ENCODE measurements at regions not wholly inside any gene's neighbourhood (a gene's known extent, or its start where the extent isn't known, plus 50 kb on each side); places are given as distances from the start of the nearest gene placed in this dataset.

DNA sequence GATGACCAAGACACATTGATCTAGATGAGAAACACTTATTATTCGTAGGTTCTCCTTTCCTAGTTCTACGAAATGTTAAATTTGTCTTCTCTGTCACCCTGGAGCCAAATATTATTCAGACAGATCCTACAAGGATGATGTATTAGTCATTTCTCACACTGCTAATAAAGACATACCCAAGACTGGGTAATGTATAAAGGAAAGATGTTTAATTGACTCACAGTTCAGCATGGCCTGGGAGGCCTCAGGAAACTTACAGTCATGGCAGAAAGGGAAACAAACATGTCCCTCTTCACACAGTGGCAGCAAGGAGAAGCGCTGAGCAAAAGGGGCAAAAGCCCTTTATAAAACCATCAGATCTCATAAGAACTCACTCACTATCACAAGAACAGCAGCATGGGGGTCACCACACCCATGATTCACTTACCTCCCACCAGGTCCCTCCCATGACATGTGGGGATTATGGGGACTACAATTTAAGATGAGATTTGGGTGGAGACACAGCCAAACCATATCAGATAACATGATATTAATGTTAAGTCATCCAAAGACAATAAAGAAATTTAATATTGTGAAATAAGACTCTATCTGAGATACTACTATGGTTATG lies 1248.8 kb upstream of the SLC10A2 start:
- DNase-seq (ENCODE audit: low spot score), result no peak

DNA sequence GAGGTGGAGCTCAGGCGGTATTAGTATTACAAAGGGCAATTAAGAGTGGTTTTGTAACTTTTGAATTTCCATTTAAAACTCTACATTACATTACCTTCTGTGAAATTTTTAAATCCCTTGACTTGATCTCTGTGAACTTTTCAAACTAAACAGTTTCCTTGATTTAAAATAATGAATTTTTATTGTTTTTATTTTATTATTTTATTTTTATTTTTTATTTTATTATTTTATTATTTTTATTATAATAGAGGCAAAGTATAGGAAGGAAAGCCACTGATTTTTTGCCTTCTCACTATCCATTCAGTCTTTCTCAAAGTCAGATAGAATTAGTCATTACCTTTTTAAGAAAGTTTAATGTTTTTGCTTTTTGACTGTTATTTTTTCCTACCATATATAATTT lies 1248.1 kb upstream of the SLC10A2 start:
- no peak for DNase-seq (ENCODE audit: low spot score)

DNA sequence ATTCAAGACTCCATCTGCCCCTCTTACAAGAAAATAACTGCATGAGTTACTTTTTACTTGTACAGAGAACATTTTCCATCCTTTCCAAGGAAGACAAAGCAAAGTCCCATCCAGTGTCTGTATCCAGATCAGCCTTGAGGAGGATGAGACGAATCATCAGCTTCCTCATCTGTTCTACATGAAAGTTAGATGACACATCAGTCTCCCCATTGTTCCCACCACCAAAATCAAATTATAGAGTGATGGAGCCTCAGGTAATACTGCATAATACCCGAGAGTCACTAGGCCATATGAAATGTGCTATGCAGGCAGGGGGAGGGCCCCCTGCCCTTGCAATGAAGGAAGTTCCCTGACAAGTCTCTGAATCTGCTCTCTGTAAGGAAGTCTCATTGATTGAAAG lies 1244.6 kb upstream of the SLC10A2 start:
- DNase-seq (ENCODE audit: low spot score), result no peak

DNA sequence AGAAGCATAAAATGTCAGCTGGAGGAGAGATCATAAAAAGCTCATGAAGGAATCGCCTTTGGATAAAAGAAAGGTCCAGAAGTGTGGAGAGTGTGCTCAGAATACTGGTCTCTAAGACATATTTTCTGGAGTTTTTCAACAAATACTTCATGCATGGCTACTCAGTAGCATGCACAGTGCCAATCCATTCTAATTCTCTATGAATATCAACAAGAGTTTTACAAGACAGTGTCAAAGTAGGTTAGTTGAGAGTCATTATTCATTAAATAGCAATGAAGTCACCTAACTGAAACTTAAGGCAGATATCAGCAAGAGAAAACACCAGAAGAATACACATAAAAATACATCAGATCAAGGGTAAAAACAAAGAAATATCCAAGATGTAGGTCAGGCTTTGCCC lies 1243.2 kb upstream of the SLC10A2 start:
- no peak for DNase-seq (ENCODE audit: low spot score)

DNA sequence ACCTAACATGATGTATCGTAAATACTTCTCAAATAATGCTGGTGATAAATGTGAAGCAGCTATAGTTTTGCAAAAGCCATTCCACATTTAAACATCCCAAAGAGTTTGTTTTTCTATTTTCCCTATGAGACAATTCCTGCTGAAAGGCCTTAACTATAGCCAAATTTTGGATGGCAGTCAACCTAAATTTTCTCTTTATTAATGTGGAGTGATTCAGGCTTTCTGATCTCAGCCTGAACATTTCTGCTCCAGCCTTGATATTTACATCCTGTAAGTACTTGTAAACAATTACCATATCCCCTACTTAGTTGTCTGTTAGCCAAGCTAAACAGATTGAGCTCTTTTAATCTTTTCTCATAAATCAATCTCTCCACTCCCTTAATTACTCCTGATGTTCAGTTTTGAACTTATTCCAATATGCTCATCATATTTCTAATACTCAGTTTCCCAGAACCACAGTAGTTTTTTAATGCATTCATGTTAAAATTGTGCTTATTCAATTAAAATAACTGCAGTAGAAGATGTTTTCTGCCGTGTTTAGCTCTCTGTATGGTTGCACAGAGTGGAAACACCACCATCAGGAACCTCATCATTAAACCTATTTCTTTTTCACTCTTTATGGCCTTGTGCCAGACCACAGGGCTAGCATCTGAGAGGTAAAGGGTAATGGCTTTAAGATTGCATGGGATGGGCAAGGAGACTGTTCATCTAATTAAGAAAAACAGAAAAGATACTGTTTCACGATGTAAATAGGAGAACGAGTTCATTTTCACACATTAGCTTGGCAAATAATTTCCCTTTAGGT lies 1235.2 kb upstream of the SLC10A2 start:
- no peak for DNase-seq (ENCODE audit: low spot score)

DNA sequence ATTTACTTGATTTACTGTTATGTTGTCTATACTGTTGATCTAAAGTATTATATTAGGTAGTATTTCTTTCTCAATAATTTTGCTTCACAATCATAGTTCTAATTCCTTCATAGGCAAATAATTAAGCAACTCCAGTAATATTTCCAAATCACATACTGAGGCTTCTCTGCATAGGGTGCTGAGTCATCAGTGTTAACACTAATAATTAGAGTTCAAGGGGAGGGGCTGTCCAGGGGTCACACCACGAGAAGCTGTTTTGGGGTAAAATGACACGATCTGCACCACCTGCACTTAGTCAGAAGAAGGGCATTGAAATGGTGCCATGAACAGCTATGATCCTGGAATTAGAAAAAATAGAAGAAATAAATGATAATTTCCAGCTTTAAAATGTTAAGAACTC lies 1230.9 kb upstream of the SLC10A2 start:
- no peak for DNase-seq (ENCODE audit: low spot score)

DNA sequence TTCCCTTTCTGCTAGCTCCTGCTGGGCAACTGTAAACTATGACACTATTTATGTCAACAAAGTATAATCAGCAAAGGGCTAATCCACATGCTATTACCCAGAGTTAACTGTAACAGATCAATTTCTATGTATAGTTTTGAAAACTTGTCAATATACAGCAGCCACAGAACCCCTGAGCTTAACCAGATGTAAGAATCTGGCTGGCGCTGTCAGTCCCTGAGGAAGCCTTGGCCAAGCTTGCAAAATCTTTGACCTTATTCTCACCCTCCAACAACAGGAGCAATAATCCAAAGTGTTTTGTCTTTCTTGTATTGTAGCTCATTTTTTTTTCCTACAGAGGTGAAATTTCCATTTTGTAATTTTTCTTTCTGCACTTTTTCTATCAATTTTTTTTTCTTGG lies 1230.1 kb upstream of the SLC10A2 start:
- DNase-seq (ENCODE audit: low spot score), result no peak

DNA sequence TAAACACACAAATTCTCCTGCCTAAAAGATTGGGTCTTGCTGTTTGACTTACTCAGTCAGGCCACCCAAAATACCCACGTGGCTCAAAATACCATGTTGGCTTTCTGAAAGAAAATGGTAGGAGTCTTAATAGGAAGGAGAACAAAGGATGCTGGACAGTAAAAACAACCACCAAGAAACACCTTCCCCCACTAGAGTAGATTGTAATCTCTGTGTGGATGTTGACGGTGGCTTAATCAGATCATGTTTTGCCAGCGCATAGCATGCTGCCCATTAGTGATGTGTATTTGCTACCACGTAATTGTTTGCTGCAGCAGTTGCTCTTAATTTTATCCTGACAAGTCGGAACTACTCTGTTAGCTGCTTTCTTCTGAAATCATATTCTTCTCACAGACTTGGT lies 1229.3 kb upstream of the SLC10A2 start:
- no peak for DNase-seq (ENCODE audit: low spot score)

DNA sequence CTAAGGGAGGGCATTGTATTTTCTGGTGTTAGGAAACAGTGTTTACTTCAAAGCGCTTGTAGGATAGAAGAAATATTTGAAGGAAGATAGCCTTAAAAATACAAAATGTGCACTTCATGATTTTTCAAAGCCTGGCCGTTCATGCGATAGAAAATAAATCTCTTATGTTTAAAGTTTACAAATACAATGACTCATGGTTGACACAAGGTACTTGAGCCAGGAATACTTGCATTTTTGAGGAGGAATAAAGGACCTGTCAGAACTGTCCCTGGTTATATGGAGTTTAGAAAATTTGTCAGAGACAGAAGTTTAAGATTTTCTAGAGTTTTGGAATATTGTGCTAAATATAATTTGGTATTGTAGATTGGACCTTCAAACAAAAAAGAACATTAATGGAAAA lies 1223.2 kb upstream of the SLC10A2 start:
- no peak for DNase-seq (ENCODE audit: low spot score)

DNA sequence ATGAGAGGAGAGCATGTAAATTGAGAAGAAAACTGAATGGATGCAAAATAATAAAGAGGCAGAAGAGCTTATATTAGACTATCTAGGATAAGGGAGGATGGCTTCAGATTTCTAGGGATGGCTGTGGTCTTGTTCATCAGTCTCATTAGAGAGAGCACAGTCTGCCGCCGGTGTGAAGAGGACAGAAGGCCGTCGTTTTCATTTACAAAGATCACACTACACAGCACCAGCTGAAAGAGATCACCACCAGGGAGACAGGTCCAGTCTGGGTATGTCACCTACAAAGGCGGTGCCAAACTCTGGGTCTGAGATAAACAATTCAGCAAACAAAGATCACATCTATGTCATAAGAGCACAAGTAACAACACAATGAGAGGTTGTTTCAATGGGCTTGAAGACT lies 1222.3 kb upstream of the SLC10A2 start:
- no peak for DNase-seq (ENCODE audit: low spot score)

DNA sequence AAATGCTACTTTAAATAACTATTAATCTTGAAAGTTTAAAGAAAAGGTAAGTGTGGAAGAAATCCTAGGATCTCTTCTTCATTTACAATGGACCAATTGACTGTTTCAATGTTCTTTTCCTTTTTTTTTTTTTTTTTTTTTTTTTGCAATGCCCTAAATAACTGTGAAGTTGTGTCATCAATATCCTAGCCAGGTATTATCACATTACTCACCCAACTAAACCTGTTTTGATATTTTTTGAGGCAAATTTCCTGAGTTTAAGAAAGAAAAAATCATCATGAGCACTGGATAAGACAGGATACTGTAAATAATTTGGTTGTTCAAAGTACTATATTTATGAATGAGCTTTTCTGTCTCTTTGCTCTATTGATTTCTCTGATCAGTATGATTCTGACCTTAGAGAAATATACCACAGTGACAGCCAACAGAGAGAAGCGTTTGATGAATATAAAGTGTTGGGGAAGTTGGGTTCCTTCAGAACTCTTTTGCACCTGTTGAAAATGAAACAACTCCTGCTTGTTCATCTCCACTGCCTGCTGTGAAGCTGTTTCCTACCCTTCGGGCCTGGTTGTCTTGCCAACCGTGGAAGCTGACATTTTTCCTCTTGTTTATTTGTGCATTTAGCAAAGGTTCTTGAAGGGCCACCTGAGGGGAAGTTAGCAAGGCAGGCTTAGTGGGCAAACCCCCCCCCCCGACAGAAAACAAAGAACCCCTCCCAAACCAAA lies 1220.5 kb upstream of the SLC10A2 start:
- DNase-seq (ENCODE audit: low spot score), result no peak

DNA sequence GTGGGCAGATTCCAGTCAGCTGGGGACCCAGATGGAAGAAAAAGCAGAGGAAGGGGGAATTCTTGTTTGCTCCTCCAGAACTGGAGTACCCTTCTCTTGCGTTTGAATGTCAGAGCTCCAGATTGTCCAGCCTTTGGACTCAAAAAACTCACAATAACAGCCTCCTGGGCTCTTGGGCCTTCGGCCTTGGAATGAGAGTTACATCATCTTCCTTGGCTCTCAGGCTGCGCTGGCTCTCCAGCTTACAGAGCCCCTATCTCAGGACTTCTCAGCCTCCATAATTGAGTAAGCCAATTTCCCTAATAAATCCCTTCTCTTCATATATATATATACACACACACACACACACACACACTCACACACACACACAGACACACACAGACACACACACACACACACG lies 1215.7 kb upstream of the SLC10A2 start:
- no peak for DNase-seq (ENCODE audit: low spot score)

DNA sequence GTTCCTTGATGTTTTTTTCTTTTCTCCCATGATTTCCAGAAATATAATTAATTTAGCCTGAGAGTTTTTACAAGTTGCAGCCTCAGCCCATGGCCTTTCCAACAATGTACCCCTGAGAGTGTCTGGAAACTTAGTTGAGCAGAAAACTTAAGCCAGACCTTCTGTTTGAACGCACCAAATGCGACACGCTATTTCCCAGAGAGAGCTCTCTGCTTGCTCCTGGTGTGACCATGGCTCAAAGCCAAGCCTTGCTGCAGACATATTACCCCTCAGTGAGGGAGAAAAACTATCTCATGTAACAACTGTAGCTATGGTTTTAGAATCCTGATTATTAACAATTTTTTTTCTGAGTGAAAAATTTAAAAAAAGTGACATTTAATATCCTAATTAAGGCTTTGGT lies 1204.5 kb upstream of the SLC10A2 start:
- no peak for DNase-seq (ENCODE audit: low spot score)

DNA sequence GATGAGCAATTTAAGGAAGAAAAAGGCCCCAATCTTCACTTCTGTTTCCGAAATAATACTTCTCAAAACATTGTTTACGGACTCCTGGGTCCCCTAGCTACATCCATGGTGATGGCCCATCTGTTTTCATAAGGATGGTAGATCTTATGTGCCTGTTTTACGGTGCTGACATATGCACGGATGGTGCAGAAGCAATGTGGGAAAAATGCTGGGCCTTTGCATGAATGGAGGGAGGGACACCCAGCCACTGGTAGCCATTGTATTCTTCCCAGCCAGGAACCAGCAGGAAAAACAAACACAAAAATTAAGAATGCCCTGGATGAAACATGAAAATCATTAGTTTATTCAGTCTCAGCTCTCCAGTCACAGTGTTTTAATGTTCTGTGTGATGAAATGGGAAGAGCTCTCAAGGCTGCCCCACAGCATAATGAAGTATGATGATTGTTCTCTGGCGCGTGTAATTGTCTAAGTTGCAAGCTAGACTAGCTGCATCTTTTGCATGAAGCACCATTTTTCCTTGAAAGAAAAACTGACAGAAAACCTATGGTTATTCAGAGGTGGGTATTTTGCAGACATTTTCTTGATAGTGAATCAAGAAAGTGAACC lies 1201.1 kb upstream of the SLC10A2 start:
- DNase-seq (ENCODE audit: low spot score), result no peak

DNA sequence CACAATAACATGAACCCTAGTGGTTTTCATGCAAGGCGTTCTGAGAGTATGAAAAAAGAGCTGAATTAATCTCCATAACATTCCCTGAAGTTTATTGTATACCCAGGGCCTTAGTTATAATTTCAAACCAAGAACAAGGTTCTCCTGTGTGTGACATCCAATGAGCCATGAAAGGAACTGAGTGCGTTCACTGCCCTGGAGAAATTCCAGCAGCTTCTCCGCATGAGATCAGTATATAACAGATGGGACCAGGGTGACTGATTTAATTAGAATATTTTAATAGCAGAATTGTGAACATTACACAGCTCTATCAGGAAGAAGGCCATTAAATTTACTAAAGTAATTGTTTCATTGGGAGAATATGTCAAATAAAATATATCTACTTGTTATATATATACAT lies 1190.5 kb upstream of the SLC10A2 start:
- DNase-seq (ENCODE audit: low spot score), result no peak

DNA sequence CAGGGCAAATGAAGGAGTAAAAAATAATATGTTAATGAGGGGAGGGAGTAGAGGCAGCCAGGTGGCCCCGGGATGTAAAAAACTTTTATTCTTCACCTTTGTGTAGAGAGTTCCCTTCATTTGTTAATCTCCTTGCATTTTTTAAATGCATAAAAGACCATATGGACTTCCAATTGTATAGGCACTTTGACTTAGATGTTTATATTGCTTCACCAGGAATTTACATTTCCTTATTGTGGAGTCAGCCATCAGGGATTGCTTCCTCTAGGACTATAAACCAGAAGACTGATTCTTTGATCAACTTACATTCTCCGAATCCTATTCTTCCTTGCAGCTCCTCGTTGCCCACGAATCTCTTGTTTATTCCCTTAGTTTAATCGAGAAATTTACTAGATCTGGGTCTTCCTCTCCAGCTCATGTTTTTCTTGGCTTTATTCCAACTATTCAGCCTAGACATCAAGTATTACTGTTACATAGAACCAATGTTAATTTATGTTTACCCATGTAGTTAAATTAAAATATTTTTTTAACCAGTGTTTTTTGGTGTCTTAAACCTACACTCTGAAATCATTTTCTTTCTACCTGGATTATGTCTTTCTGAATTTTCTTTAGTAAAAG lies 1187.0 kb upstream of the SLC10A2 start:
- no peak for DNase-seq (ENCODE audit: low spot score)

DNA sequence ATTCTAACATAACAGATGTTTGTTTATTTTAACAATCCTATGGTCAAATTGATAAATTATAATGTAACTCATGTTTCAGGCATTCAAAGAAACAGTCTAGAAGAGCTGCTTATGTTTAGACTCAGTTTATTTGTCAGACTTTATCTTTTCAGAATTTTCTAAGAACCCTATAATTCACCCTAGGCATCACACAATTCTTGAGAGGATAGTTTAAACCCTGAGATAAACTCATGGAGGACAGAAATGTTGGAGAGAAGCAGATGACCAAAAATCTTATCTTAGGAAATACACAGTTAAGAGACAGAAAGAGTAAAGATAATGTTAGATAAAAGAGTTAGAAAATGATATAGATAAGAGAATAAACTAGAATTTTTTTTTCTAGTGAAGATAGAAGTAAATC lies 1185.7 kb upstream of the SLC10A2 start:
- DNase-seq (ENCODE audit: low spot score), result no peak

DNA sequence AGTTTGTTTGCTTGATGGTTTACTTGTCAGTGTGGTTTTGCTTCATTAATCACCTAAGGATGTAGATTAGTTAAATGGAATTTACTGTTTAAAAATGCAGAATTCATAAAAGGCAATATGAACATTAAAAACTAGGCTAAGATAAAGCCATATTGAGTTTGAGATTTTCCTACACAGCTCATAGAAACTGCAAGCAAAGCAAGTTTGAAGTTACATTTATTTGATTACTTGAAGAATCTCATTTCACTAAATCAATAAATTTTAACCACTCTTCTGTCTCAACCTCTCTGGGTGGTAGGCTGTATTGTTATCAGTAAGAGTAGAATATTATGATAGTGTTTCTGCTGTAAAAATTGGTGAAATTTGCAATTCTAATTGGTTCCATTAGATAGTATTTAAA lies 1180.7 kb upstream of the SLC10A2 start:
- DNase-seq (ENCODE audit: low spot score), result no peak

DNA sequence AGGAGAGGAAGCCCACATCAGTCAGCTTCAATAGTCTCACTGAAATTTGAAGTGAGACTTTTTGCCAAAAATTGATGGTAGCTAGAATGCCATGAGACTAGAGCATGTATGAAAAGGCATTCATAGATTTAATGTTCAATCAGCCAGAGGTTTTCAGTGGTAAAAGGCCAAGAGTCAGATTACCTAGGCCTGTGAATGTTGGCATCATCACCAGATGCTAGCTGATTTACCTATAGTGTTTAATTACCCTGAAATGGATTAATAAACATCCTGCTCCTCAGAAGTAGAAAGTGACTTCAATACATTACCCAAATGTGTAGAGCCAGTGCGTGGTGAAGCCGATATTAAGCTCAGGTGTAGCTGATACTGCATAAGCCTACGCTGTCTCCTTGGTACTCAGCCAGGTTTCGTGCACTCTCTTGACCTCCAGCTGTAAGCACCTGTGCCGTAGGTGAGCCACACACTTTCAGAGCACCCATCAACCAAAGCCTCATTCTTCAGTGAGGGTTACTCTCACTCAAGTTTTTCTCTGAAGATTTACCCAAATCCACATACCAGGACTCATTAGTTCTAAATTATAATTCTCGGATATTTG lies 1140.3 kb upstream of the SLC10A2 start:
- no peak for DNase-seq (ENCODE audit: low spot score)

DNA sequence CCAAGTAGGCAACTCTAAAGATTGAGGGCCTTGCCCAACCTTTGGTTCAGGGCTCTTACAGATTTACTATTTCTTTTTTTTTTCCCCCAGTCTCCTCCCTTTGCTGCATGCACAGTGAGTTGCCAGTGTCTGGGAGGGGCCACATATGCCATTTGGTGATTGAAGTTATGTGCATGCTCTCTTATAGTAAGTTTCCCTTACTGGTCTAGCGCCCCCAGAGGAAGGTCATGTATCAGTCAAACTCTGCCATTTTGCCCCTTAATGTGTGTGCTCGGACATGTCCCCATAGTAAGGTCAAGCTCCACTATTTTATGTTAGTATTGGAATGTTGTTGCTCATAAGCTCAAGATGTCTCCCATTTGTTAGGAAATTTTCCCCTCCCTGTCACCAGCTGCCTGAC lies 1138.0 kb upstream of the SLC10A2 start:
- DNase-seq (ENCODE audit: low spot score), result no peak

DNA sequence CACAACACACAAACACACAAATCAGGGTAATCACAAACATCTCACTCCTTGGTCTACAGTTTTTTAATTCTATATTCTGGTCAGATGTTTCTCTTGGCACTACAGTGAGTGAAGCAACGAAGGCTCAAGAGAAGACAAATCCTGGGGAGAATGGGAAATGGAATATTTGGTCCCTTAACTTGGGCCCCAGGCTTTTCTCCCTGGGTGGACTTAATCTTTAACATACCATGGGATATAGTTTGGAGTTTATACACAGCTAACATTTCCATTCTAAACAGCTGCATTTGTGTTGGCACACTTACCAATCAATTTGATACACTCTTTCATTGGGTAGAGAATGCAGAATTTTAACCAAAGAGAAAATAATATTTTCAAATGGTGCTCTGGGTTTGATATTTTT lies 1132.6 kb upstream of the SLC10A2 start:
- no peak for DNase-seq (ENCODE audit: low spot score)

DNA sequence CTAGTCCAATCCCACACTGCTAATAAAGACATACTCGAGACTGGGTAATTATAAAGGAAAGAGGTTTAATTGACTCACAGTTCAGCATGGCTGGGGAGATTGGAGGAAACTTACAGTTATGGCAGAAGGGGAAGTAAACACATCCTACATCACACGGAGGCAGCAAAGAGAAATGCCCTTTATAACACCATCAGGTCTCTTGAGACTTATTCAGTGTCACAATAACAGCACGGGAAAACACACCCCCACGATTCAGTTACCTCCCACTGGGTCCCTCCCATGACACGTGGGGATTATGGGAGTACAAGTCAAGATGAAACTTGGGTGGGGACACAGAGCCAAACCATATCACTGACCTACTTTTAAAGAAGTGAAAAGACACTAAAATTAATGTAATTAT lies 1130.4 kb upstream of the SLC10A2 start:
- no peak for DNase-seq (ENCODE audit: low spot score)
